ENCODE measurements at regions not wholly inside any gene's neighbourhood (a gene's known extent, or its start where the extent isn't known, plus 50 kb on each side); places are given as distances from the start of the nearest gene placed in this dataset.

GRCh38 chr10:91163869-91164474 lies 56.5 kb upstream of the PCGF5 start:
- TF ChIP-seq CTCF (IDR thresholded peaks at IDR 0.05 in 8 of 11, conservative IDR thresholded peaks at IDR 0.05 in 3 of 11) (peak in 1 of 11 experiments; percentile 28), POLR2AphosphoS5 (IDR thresholded peaks at IDR 0.05) (no peak)
